ENCODE measurements at regions not wholly inside any gene's neighbourhood (a gene's known extent, or its start where the extent isn't known, plus 50 kb on each side); places are given as distances from the start of the nearest gene placed in this dataset.

GRCh38 chr6:157763129-157763903, 59.7 kb upstream of the SNX9 start:
- no peak for DNase-seq (ENCODE audit: low spot score)

GRCh38 chr6:157763904-157764177, 59.2 kb upstream of the SNX9 start:
- no peak for TF ChIP-seq CTCF (IDR thresholded peaks at IDR 0.05; ENCODE audit: extremely low read depth, missing control alignments)
- DNase-seq (ENCODE audit: low spot score), result no peak

More at GRCh38 chr6:157763129-157763903, 59.7 kb upstream of the SNX9 start:
- no peak for TF ChIP-seq CTCF (IDR thresholded peaks at IDR 0.05; ENCODE audit: extremely low read depth, missing control alignments)

- TF ChIP-seq CTCF (IDR thresholded peaks at IDR 0.05; ENCODE audit: extremely low read depth, missing control alignments), result no peak
- DNase-seq (ENCODE audit: low spot score), result peak; percentile 71
These were observed 58.6 kb upstream of the SNX9 start for GRCh38 chr6:157764178-157765068.

- TF ChIP-seq CTCF (IDR thresholded peaks at IDR 0.05; ENCODE audit: extremely low read depth, missing control alignments), result no peak
- DNase-seq (ENCODE audit: low spot score), result no peak
These were observed 55.9 kb upstream of the SNX9 start for GRCh38 chr6:157766901-157767774.

- DNase-seq (ENCODE audit: low spot score), result no peak
- TF ChIP-seq CTCF (IDR thresholded peaks at IDR 0.05; ENCODE audit: extremely low read depth, missing control alignments), result no peak
These were observed 55.3 kb upstream of the SNX9 start for GRCh38 chr6:157767775-157768156.

GRCh38 chr6:157768304-157768703, 54.7 kb upstream of the SNX9 start:
- TF ChIP-seq CTCF (IDR thresholded peaks at IDR 0.05; ENCODE audit: extremely low read depth, missing control alignments), result no peak
- no peak for DNase-seq (ENCODE audit: low spot score)

All from GM20000 (cell line).